ENCODE measurements at regions not wholly inside any gene's neighbourhood (a gene's known extent, or its start where the extent isn't known, plus 50 kb on each side); places are given as distances from the start of the nearest gene placed in this dataset.

GRCh38 chr18:22552254-22552653, 134.5 kb upstream of the CTAGE1 start:
- H3K36me3 ChIP-seq (ENCODE audit: insufficient read depth, low read length) = no peaks in the 10 kb centered on the region
- peak overlapping the region; percentile 96 for H3K27ac ChIP-seq (ENCODE audit: low read depth, low read length)
- no peak overlapping the region for H3K4me3 ChIP-seq (ENCODE audit: low read depth, low read length)
- H3K4me1 ChIP-seq (ENCODE audit: control insufficient read depth, insufficient read depth, low read length, unreplicated experiment) = peaks cover 39% of the 10 kb centered on the region
- H3K27me3 ChIP-seq (ENCODE audit: insufficient read depth, low read length) = no peaks in the 10 kb centered on the region; the same call in 1 of the 2 replicates
- H2AFZ ChIP-seq (ENCODE audit: low read length, unreplicated experiment) = peak overlapping the region; percentile 24
- no peaks in the 10 kb centered on the region for H3K79me2 ChIP-seq (ENCODE audit: control insufficient read depth, insufficient read depth, low read length, unreplicated experiment)

- H3K27ac ChIP-seq (ENCODE audit: low read depth, low read length) = peak overlapping the region; percentile 96
- H3K79me2 ChIP-seq (ENCODE audit: control insufficient read depth, insufficient read depth, low read length, unreplicated experiment) = no peaks in the 10 kb centered on the region
- H2AFZ ChIP-seq (ENCODE audit: low read length, unreplicated experiment) = no peak overlapping the region
- H3K4me1 ChIP-seq (ENCODE audit: control insufficient read depth, insufficient read depth, low read length, unreplicated experiment) = peaks cover 45% of the 10 kb centered on the region
- H3K4me3 ChIP-seq (ENCODE audit: low read depth, low read length) = no peak overlapping the region
- H3K36me3 ChIP-seq (ENCODE audit: insufficient read depth, low read length) = no peaks in the 10 kb centered on the region
- H3K27me3 ChIP-seq (ENCODE audit: insufficient read depth, low read length) = no peaks in the 10 kb centered on the region; the same call in 1 of the 2 replicates
Measured at GRCh38 chr18:22552899-22553460, 135.3 kb upstream of the CTAGE1 start.

DNA sequence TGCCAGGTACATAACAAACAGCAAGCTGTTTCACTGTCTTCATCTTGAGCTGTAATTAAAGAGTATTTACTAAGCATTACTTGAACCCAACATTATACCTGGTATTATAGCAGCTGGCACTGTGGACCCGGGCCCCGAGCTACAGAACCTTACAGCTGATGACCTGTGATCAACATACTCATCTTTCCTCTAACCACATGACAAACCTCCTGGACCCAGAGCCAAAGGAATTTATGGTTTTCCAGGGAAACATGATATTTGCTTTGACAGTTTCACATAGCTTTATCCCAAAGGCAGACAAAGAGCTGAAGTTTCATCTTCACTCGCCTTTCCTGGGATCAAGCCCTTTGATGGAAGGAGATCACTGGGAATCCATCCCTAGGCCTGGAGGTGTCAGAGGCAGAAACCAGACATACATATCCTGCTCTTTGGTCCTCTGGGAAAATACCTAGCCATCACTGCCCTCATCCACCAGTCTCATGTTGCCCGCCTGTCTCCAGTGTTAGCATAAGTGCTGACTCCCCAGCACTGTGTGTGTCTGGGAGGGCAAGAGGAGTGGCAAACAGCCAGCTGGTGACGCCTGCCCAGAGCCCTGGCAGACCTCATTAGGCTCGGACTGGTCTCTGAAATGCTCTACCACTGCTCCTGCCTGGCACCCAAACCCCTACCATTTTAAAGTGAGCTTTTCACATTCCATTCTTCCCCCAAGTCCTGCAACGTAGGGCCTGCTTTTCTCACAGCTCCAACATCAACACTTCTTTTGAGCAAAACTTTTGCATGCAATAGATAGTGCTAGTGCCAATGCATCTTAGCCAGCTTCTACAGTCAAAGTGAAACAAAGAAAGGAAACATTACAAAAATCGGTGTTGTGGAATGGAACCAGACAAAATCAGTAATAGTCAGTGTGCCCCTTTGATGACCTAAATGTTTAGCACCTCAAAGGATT, 138.8 kb upstream of the CTAGE1 start:
- peaks cover 52% of the 10 kb centered on the region for H3K4me1 ChIP-seq (ENCODE audit: control insufficient read depth, insufficient read depth, low read length, unreplicated experiment)
- no peaks in the 10 kb centered on the region for H3K27me3 ChIP-seq (ENCODE audit: insufficient read depth, low read length)
- H3K36me3 ChIP-seq (ENCODE audit: insufficient read depth, low read length) = no peaks in the 10 kb centered on the region

GRCh38 chr18:22557168-22557941, 139.6 kb upstream of the CTAGE1 start:
- H3K27me3 ChIP-seq (ENCODE audit: insufficient read depth, low read length) = no peaks in the 10 kb centered on the region
- H3K4me1 ChIP-seq (ENCODE audit: control insufficient read depth, insufficient read depth, low read length, unreplicated experiment) = peaks cover 51% of the 10 kb centered on the region
- H3K27ac ChIP-seq (ENCODE audit: low read depth, low read length) = no peak overlapping the region
- H3K79me2 ChIP-seq (ENCODE audit: control insufficient read depth, insufficient read depth, low read length, unreplicated experiment) = no peaks in the 10 kb centered on the region
- no peak overlapping the region for H2AFZ ChIP-seq (ENCODE audit: low read length, unreplicated experiment)
- H3K4me3 ChIP-seq (ENCODE audit: low read depth, low read length) = no peak overlapping the region
- no peaks in the 10 kb centered on the region for H3K36me3 ChIP-seq (ENCODE audit: insufficient read depth, low read length)

More for the DNA sequence above, 138.8 kb upstream of the CTAGE1 start:
- Histone ChIP-seq H3K27ac (ENCODE audit: low read depth, low read length) (no peak overlapping the region), H2AFZ (ENCODE audit: low read length, unreplicated experiment) (no peak overlapping the region), H3K4me3 (ENCODE audit: low read depth, low read length) (no peak overlapping the region), H3K79me2 (ENCODE audit: control insufficient read depth, insufficient read depth, low read length, unreplicated experiment) (no peaks in the 10 kb centered on the region)

- Histone ChIP-seq H2AFZ (ENCODE audit: low read length, unreplicated experiment) (peak overlapping the region; percentile 9), H3K4me1 (ENCODE audit: control insufficient read depth, insufficient read depth, low read length, unreplicated experiment) (peaks cover 52% of the 10 kb centered on the region), H3K36me3 (ENCODE audit: insufficient read depth, low read length) (no peaks in the 10 kb centered on the region), H3K27me3 (ENCODE audit: insufficient read depth, low read length) (no peaks in the 10 kb centered on the region), H3K27ac (ENCODE audit: low read depth, low read length) (peak overlapping the region; percentile 92), H3K79me2 (ENCODE audit: control insufficient read depth, insufficient read depth, low read length, unreplicated experiment) (no peaks in the 10 kb centered on the region), H3K4me3 (ENCODE audit: low read depth, low read length) (peak overlapping the region; percentile 80)
Measured at GRCh38 chr18:22558945-22559385, 141.2 kb upstream of the CTAGE1 start.

DNA sequence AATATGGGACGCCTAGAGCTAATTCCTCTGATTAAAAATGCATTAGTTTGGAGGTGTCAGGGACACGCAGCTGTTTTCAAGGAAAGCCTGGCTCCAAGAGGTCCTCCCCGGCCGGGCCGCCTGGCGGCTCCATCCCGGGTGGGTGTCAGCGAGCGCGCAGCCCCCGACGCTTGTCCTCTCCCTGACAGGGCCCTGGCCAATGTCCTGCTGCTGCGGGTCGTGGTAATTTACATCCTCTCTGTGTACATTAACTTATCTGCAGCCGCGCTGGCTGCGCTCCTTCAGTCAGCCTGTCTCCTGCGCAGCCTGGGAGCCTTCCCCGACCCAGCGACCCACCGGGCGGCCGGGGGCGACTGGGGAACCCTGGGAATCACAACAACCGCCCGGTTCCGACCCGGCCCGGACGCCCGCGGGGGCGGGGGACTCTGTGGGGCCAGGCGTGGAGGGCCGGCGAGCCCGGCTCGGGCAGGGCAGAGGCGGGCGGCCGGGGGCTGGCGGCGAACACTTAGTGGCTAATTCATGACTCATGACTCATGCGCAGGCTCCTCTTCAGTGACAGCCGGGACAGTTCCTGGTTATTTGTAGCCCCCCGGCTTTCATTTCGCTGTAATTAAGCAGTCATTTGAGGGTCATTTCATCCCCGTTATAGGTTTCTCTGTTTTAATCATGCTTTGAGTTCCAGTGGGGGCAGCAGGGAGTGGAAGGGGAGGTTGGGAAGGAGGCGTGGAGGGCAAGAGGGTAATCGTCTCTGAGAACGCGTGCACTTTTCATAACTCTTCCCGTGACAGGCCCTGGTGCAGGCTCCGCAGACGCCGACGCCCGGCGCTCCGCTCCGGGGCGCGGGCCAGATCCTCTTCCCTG, 141.9 kb upstream of the CTAGE1 start:
- peak overlapping the region; percentile 80 for H3K4me3 ChIP-seq (ENCODE audit: low read depth, low read length)
- H2AFZ ChIP-seq (ENCODE audit: low read length, unreplicated experiment) = peak overlapping the region; percentile 9
- H3K79me2 ChIP-seq (ENCODE audit: control insufficient read depth, insufficient read depth, low read length, unreplicated experiment) = no peaks in the 10 kb centered on the region
- no peaks in the 10 kb centered on the region for H3K27me3 ChIP-seq (ENCODE audit: insufficient read depth, low read length)
- peak overlapping the region; percentile 92 for H3K27ac ChIP-seq (ENCODE audit: low read depth, low read length)
- no peaks in the 10 kb centered on the region for H3K36me3 ChIP-seq (ENCODE audit: insufficient read depth, low read length)
- peaks cover 59% of the 10 kb centered on the region for H3K4me1 ChIP-seq (ENCODE audit: control insufficient read depth, insufficient read depth, low read length, unreplicated experiment)

DNA sequence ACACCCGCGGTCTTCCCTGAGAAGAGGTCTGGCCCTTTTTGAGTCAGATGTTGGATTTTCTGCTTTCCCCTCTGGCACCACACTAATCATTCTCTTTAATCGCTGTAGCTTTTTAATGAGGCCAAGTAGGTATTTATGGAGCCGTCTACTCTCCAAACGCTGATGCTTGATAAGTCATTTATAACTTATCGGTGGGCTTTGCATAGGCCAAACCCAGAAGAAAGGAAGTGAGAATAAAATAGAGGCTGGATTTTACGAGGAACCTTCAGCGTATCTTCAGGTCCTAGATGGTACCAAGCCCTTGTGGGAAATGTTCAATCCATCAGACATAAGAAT, 142.5 kb upstream of the CTAGE1 start:
- H3K27me3 ChIP-seq (ENCODE audit: insufficient read depth, low read length) = no peaks in the 10 kb centered on the region
- H3K36me3 ChIP-seq (ENCODE audit: insufficient read depth, low read length) = no peaks in the 10 kb centered on the region
- H3K4me3 ChIP-seq (ENCODE audit: low read depth, low read length) = peak overlapping the region; percentile 80
- H3K79me2 ChIP-seq (ENCODE audit: control insufficient read depth, insufficient read depth, low read length, unreplicated experiment) = no peaks in the 10 kb centered on the region
- peak overlapping the region; percentile 8 for H2AFZ ChIP-seq (ENCODE audit: low read length, unreplicated experiment)
- H3K4me1 ChIP-seq (ENCODE audit: control insufficient read depth, insufficient read depth, low read length, unreplicated experiment) = peaks cover 60% of the 10 kb centered on the region
- peak overlapping the region; percentile 92 for H3K27ac ChIP-seq (ENCODE audit: low read depth, low read length)

DNA sequence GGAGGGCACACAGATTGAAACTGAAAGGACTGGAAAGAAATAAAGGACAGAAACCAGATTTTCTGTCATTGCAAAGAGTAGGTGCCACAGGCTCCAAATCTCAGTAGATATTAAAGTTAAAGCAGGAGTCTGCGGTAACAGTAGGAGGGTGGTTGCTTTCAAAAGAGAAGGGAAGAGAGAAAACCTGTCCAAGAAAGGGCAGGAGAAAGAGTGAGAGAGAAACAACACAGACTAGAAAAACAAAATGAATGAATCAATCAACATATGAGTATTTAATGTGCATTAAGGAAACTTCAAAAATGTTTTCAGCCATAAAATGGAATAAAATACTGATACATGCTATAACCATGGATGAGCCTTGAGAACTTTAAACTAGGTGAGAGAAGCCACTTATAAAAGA, 143.1 kb upstream of the CTAGE1 start:
- no peaks in the 10 kb centered on the region for H3K36me3 ChIP-seq (ENCODE audit: insufficient read depth, low read length)
- peak overlapping the region; percentile 92 for H3K27ac ChIP-seq (ENCODE audit: low read depth, low read length)
- H3K79me2 ChIP-seq (ENCODE audit: control insufficient read depth, insufficient read depth, low read length, unreplicated experiment) = no peaks in the 10 kb centered on the region
- H3K4me3 ChIP-seq (ENCODE audit: low read depth, low read length) = peak overlapping the region; percentile 80
- peak overlapping the region; percentile 8 for H2AFZ ChIP-seq (ENCODE audit: low read length, unreplicated experiment)
- H3K27me3 ChIP-seq (ENCODE audit: insufficient read depth, low read length) = no peaks in the 10 kb centered on the region
- peaks cover 60% of the 10 kb centered on the region for H3K4me1 ChIP-seq (ENCODE audit: control insufficient read depth, insufficient read depth, low read length, unreplicated experiment)

DNA sequence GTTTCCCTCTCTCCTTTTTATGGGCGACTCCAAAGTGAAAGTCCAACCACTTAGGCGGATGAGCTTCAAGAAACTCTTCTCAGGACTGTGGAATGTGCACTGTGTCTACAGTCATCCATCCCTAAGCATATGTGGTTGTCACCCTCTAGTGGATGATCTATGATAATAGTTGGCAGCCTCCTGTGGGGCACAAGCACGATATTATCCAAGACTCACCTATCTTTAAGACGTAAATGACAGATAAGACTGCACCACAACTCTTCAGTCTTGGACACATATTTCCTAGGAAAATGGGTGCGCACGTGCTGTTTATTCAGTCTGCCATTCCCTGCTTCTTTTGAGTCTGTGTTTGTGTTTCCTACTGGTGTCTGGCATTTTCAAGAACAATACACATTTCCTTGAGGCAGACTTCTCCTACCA, 145.5 kb upstream of the CTAGE1 start:
- peak overlapping the region; percentile 26 for H2AFZ ChIP-seq (ENCODE audit: low read length, unreplicated experiment)
- peaks cover 39% of the 10 kb centered on the region for H3K4me1 ChIP-seq (ENCODE audit: control insufficient read depth, insufficient read depth, low read length, unreplicated experiment)
- H3K4me3 ChIP-seq (ENCODE audit: low read depth, low read length) = peak overlapping the region; percentile 52
- H3K79me2 ChIP-seq (ENCODE audit: control insufficient read depth, insufficient read depth, low read length, unreplicated experiment) = no peaks in the 10 kb centered on the region
- H3K27ac ChIP-seq (ENCODE audit: low read depth, low read length) = peak overlapping the region; percentile 57
- no peaks in the 10 kb centered on the region for H3K27me3 ChIP-seq (ENCODE audit: insufficient read depth, low read length)
- no peaks in the 10 kb centered on the region for H3K36me3 ChIP-seq (ENCODE audit: insufficient read depth, low read length)

- H3K4me3 ChIP-seq (ENCODE audit: low read depth, low read length) = peak overlapping the region; percentile 4; the same call in 1 of the 2 replicates
- H3K79me2 ChIP-seq (ENCODE audit: control insufficient read depth, insufficient read depth, low read length, unreplicated experiment) = no peaks in the 10 kb centered on the region
- no peaks in the 10 kb centered on the region for H3K36me3 ChIP-seq (ENCODE audit: insufficient read depth, low read length)
- H3K27ac ChIP-seq (ENCODE audit: low read depth, low read length) = peak overlapping the region; percentile 52
- no peaks in the 10 kb centered on the region for H3K27me3 ChIP-seq (ENCODE audit: insufficient read depth, low read length)
- peak overlapping the region; percentile 63 for H2AFZ ChIP-seq (ENCODE audit: low read length, unreplicated experiment)
- peaks cover 35% of the 10 kb centered on the region for H3K4me1 ChIP-seq (ENCODE audit: control insufficient read depth, insufficient read depth, low read length, unreplicated experiment)
Measured at GRCh38 chr18:22564036-22564435, 146.3 kb upstream of the CTAGE1 start.

Measured in ACC112 (cell line).